Medulla oblongata (tissue), 1 donor: ENCODE measurements at regions not wholly inside any gene's neighbourhood (a gene's known extent, or its start where the extent isn't known, plus 50 kb on each side); places are given as distances from the start of the nearest gene placed in this dataset.

Source experiments
- DNase-seq: peaks from one replicate; pipeline ENCODE4 v3.0.0-alpha.2; 2015; ENCODE audit errors: extremely low spot score

DNA sequence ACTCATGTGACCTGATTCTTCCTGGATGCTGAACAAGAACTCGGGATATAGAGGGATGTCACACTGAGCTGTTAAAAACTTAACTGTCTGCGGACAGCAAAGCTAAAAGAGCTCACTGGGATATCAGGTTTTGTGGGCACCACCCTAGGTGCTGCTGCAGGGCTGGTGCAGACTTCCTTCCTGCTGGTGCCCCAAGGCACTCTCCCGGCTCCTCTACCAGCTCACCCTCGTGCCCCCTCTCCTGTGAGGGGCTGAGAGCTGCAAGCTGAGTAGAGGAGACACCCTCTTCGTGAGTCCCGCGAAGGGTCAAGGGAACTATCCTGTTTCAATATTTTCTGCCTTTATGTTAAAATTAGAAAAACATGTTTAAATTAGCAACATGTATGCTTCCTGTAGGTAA, 1475.7 kb downstream of the EFNB2 start:
- DNase-seq: no peak

DNA sequence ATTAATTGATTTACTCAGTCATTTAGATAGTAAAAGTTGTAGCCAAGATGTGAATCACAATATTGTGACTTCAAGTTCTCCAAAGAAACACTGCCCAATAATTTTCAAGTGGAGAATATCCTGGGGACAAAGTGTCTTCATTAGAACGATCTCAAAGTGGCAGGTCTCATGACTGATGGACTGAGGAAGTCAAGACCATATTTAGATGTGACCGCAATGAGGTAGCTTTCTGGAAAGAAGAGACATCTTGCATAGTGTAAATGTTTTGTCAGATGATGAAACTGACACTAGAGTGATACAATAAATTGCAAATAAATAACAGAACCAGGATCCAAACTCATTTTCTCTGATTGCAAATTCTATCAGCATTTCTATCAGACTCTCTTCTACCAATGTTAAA, 1476.9 kb downstream of the EFNB2 start:
- no peak for DNase-seq

DNA sequence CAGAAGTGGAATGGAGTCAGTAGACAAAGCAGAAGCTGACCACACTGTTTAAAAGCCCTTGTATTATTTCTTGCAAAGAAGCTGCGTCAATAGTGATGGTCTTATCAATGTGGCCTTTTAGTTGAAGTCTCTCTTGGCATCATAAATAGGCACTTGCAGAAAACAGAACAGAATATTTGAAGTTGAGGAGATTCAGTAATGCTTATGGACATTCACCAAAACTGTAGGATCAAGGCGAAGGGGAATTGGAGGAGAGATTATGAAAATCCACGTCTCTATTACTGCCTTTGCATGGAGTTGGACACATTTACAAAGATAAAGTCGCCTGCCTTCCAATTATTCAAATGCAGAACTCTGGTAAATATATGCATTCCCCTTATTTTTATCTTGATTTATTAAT, 1482.8 kb downstream of the EFNB2 start:
- no peak for DNase-seq

DNA sequence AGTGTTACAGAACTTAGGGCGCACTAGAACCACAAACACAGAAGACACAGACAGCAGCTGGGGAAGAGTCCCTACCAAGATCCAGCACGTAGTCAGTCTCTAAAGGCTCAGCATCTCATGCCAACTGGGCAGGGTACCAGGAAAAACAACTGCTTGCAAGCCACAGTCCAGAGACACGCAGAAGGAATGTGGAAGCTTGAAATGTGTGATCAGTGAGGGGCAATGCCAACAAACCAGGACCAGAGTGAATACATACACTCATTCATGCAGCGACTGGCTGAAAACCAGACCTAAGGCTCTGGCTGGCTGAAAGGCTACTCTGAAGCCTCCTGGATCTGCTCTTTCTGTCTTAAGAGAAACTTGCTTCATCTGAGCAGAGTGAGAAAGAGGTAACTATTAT, 1484.8 kb downstream of the EFNB2 start:
- DNase-seq: no peak

DNA sequence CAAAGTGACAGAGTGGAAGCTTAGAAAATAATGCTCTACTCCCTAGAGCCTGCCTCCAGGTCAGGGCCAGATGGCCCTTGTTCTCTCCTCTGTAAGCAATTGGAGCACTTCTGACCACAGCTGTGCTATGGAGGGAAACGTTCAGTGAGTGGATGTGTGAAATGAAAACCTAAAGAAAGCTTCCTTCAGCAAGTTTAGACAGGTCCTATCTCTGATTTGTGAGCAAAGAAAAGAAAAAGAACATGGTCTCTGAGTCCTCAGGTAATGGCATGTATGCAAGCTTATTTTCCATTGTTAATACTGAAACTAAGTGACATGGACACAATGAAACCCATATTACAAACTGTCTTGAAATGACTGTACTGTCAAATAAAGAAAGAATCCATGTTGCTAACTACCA, 1486.8 kb downstream of the EFNB2 start:
- no peak for DNase-seq

DNA sequence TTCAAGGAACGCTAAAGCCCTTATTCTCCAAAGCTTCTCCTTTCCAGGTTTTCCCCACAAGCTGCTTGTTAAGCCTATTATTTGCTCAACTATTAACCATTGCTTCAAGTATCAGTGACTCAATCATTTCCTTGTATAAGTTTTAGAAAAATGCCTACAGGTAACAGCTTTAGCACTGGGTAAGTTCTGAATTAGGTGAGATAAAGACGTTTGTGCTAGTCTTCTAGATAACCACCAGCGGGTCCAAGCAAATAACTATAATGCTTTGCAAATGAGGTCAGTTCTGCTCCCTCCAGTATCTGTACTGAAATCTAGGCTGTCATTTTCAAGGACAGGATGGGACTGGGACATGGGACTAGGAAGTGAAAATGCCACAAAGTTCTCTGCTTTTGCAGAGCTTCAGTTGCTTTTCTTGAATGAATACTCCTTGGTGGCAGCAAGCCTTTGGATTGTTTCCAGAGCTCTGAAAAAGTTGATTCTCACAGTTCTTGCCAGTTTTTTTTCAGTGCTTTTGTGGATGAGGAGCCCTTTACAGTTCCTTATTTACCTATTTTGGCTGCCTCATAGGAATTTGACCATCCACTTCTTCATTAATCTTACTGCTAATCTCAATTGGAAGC, 1487.7 kb downstream of the EFNB2 start:
- DNase-seq: peak; percentile 58

DNA sequence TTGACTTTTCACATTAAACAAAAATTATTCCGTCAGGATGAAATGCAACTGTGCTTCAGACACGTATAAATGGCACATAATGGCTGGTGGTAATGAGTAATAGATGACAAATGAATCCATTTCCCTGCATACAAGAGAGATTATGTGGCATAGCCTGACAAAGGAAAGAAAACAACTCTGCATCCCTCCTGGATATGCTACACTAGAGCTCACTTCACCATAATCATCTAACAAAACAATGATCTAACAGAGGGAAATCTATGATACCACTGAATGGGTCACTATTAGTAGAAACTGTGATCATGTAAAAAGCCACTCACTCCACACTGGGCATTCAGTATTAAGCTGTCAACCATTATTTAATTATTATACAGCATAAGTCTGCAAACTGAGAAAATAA, 1498.4 kb downstream of the EFNB2 start:
- no peak for DNase-seq

DNA sequence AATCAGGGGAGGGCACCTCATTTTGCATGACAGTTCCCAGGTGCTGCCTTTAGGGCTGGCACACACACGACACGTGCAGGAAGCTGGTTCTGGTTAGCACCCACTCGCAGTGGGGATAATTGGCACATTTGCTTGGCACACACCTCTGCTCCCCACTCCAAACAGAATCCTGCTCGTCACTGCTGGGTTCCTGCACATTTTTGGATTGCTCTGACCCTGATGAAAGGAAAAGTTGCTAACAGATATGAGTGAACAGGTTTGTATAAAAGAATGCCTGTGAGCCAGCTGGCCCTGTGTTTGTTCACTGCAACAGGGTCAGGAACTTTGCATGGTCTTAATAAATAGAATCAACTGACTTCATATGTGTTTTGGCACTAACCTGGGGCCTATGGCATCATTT, 1500.4 kb downstream of the EFNB2 start:
- no peak for DNase-seq

DNA sequence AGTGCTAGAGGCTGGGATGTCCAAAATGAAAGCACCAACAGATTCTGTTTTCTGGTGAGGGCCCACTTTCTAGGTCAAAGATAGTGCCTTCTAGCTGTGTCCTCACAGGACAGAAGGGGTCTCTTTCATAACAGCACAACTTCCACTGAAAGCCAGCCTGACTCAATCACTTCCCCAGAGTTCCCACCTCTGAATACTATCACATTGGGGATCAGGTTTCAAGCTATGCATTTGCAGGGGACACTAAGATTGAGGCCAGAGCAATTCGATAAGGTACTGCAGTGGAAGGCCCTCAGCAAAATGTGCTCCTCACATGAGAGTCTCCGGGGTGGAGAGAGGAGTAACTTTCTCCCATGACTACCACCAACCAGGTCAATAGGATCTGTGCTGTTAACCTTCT, 1501.5 kb downstream of the EFNB2 start:
- DNase-seq: no peak

DNA sequence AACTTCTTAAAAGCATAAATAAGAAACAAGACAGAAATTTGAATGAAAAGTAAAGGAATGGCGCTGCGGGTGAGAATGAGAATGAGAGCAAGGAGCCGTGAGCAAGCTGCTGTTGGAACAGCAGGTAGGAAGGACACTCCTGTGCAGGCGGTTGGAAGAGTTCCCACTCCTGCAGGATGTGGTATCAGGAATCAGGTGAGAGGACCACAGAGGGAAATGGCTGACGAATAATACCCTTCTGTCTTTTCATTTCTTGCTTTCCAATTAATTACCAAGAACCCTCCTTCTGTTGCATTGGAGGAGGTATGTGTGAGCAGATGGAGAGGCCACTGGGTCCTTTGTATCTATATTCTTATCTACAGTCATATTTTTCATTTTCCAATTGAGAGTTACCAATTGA, 1504.2 kb downstream of the EFNB2 start:
- DNase-seq: no peak

DNA sequence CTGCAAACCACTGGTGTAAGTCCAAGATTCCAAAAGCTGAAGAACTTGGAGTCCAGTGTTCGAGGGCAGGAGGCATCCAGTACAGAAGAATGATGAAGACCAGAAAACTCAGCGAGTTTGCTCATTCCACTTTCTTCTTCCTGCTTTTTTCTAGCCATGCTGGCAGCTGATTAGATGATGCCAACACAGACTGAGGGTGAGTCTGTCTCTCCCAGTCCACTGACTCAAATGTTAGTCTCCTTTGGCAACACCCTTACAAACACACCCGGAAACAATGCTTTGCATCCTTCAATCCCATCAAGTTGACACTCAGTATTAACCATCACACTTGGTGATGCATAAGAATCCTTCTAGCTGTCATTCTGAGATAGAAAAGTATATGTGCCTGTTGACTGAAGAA, 1504.6 kb downstream of the EFNB2 start:
- DNase-seq: no peak

DNA sequence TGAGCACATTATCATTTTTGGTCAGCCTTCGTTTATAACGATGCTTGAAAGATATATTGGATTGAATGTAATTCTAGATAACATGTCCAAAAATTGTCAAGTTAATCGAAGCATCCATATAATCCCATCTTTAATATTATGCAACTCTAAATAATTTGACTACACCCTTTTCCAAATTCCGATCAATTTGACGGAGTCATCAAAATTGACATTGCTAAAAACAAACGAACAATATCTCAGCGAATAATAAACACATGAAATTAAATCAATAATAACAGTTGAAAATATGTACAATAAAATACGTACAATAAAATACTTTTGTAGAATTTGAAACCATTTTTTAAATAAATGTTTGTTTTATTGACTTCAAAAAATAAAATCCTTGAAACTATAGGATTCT, 1516.4 kb downstream of the EFNB2 start:
- DNase-seq: no peak

DNA sequence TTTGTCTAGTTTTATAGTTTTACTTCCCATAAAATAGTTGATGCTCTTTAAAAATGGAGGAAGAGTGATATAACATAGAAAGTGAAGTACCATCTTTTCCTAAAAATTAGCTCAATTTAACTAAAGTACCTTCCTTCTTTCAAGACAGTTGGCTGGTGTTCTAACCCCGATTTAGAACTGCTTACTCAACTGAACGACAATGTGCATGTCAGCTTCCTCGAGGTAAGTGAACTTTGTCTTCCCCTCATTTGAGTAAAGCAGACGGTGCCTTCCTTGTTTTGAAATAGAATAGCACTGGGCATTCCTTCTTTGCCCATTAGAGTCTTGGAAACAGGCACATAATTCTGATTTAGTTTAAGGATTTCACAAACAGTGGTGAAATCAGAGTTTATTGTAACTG, 1519.2 kb downstream of the EFNB2 start:
- peak; percentile 69 for DNase-seq

DNA sequence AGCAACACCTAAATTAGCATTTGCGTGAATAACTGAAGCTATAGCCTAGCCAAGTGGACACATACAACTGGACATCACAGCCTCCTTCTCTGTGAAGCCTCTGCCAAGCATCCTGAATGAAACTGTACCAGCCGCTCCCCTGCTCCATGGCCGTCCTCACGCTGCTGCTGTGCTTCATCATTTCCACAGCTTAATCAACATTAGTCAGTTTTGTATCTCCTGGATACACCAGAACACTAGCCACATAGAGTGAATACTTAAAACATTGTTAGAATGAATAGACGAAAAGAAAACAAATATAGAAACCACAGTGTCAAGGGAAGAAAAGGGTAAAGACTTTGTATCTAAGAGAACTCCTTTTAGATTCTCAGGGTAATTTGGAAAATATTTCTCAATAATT, 1526.9 kb downstream of the EFNB2 start:
- DNase-seq: no peak

DNA sequence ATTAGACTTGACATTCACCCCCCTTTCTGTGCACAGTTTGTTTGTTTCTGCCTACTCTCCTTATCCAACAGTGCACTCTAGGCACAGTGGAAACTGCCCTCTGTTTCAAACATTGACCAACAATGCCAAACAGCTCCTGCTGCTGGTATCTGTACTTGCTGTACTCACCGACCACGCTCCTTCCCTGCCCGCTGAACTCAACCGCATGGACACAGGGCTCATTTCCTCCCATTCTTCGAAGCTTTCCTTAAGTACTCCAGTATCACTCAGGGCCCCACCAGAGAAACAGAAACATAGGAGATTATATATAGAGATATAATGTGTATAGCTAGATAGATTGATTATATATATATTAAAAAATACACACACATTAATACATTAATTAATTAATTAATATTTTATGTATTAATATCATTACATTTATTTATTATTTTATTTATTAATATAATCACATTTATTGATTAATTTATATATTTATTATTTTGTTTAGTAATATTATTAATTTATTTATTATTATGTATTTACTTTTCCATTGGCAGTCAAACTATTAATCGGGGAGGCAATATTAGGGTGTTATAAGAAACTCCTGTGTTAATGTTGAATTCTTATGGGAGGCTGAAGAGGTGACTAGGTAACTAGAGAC, 1528.2 kb downstream of the EFNB2 start:
- DNase-seq: no peak

DNA sequence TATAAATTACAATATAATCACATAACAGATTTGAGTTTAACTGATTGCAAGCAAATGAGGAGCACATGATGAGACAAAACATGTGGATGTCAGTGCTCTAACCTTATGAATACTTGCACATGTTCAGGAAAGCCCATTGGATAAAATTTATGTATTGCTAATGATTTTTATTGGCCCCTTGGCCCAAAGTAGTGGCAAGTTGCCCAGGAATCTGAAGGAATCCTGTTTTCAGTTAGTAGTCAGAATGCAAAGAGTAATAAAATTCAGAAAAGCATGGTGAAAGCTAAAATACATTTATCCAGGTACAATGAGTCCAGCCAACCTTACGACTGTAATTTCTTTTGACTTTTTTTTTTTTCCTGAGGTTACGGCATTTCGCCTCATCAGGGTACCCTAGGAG, 1539.4 kb downstream of the EFNB2 start:
- no peak for DNase-seq

DNA sequence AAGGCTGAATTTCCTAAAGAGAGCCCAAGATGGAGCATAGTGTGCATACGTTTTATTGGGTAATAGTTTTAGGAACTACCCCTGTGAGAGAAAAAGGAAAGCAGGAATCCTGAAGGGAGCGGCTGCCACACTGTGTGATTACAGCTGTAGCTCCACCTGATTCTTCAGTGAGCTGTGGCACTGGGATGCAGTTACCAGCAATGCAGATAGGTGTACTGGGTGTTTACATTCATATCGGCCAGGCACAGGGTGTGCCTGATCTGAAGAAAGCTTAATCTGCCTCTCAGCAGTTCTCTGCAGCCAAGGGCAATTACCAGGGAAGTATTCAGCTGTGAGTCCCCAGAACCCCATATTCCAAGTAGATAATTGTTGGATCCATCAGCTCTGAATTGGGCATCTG, 1541.8 kb downstream of the EFNB2 start:
- DNase-seq: no peak

DNA sequence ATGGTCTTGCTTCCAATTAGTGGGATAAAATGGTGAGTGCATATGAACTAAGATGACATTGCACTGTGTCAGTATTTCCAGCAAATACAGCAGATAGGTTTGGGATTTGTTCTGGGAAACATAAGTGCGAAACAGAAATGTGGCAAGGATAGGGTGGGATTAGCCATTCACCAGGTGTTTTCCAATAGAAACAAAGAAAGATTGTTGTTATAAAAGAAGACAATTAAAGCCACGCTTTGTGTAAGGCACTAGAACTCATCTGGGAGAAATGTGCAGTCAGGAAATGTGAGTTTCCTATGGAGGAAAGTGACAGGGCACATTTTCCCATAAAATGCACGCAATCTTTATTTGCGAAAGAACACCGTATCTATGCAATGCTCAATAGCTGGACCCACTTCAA, 1547.8 kb downstream of the EFNB2 start:
- no peak for DNase-seq

DNA sequence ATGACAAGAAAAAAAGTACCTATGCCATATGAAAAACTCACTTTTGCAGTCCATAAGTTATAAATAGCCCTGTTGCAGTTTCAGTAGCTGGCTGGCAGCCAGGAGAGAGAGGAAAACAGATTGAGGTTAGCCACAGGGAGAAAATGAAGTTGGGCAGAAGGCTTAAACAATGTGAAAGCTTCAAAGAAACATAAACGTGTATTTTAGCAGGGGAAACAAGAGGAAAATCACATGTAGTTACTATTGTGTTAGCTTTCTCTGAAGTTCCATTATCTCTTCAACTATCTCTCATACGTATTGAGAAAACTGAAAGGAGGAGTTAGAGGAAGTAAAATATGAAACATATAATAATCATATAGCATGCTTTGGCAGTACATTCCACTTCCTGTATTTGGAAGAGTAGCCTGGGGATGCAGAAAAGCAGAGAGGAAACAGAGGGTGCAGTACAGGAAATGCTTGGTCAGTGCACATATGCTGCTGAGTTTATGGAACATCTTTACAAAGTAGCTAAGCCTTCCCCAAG, 1551.1 kb downstream of the EFNB2 start:
- peak; percentile 58 for DNase-seq

DNA sequence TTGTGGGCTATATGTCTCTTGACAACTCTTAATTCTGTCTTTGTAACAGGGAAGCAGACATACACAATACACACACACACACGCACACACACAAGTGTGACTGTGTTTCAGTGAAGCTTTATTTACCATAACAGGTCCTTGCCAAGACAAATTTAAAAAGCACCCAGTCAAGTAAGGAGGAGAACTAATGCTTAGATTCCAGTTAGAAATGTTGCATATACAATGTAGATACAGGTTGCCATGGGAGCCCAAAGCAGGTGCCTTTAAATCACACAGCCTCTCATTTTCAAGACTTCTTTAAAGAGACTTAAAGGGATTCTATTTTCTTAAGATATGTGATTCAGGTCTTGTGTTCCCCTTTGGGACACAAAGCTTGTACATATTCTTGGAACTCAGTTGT, 1551.9 kb downstream of the EFNB2 start:
- no peak for DNase-seq

DNA sequence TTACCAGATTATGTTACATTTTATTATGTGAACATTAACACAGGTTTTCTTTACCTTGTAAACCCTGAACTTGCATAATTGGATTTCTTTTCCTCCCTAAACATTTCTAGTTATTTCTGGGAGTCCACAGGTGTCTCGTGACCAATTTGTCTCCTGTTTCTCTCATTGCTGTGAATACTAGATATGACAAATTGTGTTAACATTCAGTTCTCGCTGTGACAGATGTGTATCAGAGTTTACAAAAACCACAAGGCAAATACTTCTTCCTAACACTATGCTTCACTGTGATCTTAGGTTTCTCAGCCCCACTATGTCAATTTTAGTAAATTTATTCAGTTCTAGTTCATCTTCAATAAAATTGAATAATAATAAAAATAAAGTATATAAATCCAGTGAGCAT, 1554.9 kb downstream of the EFNB2 start:
- no peak for DNase-seq

DNA sequence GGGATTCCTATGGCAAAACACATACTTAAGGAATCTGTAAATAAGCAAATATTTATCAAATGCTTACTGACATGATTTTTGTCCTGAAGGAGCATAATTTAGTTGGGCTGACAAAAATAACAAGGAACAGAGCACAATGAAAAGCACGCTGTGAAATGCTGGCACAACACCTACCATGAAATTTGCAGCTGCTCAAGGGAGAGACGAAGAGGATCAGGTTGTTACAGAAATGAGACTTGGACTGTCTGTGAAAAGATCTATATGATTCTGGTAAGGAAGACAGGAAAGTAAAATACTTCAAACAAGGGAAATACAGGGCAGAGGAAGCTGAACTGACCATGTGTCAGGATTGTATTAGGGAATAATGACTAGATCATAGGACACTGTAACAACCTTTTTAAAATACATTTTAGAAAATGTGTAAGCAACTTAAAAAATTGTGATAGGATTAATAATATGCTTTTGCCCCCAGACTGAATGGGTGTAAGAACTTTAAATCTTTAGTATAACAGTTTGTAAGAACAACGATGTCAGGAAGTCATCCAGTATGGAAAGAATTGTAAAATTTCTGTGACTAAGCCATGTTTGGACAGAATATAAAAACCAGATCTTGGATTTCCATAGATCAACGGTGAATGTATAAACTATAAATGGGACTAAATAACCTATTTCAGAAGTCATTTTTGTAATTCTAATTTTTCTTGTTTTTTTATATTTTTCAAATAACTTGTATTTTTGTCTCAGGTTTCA, 1556.0 kb downstream of the EFNB2 start:
- DNase-seq: no peak

DNA sequence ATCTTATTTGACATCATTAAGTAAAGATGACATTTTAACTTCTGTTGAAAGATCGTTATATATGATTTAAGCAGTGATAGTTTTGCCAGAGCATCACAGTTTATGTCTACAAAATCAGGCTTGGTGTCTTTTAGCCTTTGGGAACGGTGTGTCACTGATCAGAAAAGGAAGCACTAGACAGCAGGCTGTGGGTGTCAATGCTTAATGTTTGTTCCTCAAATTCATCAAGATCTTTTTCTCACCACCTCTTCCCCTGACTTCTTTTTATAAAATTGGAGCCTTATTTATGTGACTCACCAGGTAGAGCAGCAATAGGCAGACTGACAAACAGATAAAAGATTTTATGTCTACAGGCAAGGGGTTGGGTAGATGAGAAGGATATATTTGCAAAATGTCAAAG, 1558.5 kb downstream of the EFNB2 start:
- peak; percentile 12 for DNase-seq
